ENCODE measurements at regions not wholly inside any gene's neighbourhood (a gene's known extent, or its start where the extent isn't known, plus 50 kb on each side); places are given as distances from the start of the nearest gene placed in this dataset.

GRCh38 chr3:154060238-154061000 lies 60.8 kb upstream of the ARHGEF26 start:
- Histone ChIP-seq H3K4me1 (ENCODE audit: control insufficient read depth, low read length) (no peaks in the 10 kb centered on the region), H3F3A (ENCODE audit: control insufficient read depth, insufficient read depth) (no peaks in the 10 kb centered on the region), H3K4me2 (ENCODE audit: low read length) (no peak overlapping the region), H3K27me3 (ENCODE audit: control insufficient read depth, low read length) (no peaks in the 10 kb centered on the region), H3K9me2 (replicated peaks; ENCODE audit: control insufficient read depth, low read length) (no peaks in the 10 kb centered on the region), H3K27ac (ENCODE audit: low read depth, low read length) (no peak overlapping the region), H3K4me3 (ENCODE audit: low read length) (no peak overlapping the region), H4K20me1 (ENCODE audit: control insufficient read depth, insufficient read depth, low read depth, low read length) (no peaks in the 10 kb centered on the region), H3K79me2 (ENCODE audit: control insufficient read depth, low read length) (no peaks in the 10 kb centered on the region), H3K9me3 (ENCODE audit: control insufficient read depth, insufficient read depth, low read length) (no peaks in the 10 kb centered on the region), H3K36me3 (ENCODE audit: control insufficient read depth, low read length) (no peaks in the 10 kb centered on the region)
- TF ChIP-seq EZH2phosphoT487 (IDR thresholded peaks at IDR 0.05; ENCODE audit: borderline replicate concordance, low read length) (no peak), CTCF (IDR thresholded peaks at IDR 0.05; ENCODE audit: low read depth, low read length, poor library complexity, severe bottlenecking) (no peak)

DNA sequence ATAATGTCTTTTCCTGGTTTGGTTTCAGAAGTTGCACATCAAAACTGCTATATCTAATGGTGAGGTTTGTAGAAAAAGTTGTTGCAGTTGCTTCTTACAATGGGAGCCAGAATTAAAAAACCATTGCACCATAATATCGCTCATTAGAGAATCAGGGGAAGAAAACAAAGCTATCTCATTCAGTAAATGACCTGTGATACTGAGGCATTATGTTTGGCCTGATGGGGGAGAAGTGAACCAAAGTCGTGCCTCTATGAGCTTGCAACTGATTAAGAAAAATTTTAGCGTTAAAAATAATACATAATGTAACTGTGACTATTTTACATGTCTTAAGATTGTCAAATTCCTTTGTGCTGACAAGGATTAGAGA lies 60.2 kb upstream of the ARHGEF26 start:
- Histone ChIP-seq H3K4me3 (ENCODE audit: low read length) (no peak overlapping the region), H3K36me3 (ENCODE audit: control insufficient read depth, low read length) (no peaks in the 10 kb centered on the region), H3K9me3 (ENCODE audit: control insufficient read depth, insufficient read depth, low read length) (no peaks in the 10 kb centered on the region), H3F3A (ENCODE audit: control insufficient read depth, insufficient read depth) (no peaks in the 10 kb centered on the region), H4K20me1 (ENCODE audit: control insufficient read depth, insufficient read depth, low read depth, low read length) (no peaks in the 10 kb centered on the region), H3K27ac (ENCODE audit: low read depth, low read length) (no peak overlapping the region), H3K27me3 (ENCODE audit: control insufficient read depth, low read length) (no peaks in the 10 kb centered on the region), H3K4me2 (ENCODE audit: low read length) (no peak overlapping the region), H3K9me2 (replicated peaks; ENCODE audit: control insufficient read depth, low read length) (no peaks in the 10 kb centered on the region), H3K4me1 (ENCODE audit: control insufficient read depth, low read length) (no peaks in the 10 kb centered on the region), H3K79me2 (ENCODE audit: control insufficient read depth, low read length) (no peaks in the 10 kb centered on the region)
- no peak for TF ChIP-seq CTCF (IDR thresholded peaks at IDR 0.05; ENCODE audit: low read depth, low read length, poor library complexity, severe bottlenecking)
- TF ChIP-seq EZH2phosphoT487 (IDR thresholded peaks at IDR 0.05; ENCODE audit: borderline replicate concordance, low read length) = no peak

GRCh38 chr3:154062513-154062912 lies 58.7 kb upstream of the ARHGEF26 start:
- Histone ChIP-seq H3K27ac (ENCODE audit: low read depth, low read length) (no peak overlapping the region), H3K36me3 (ENCODE audit: control insufficient read depth, low read length) (no peaks in the 10 kb centered on the region), H3K27me3 (ENCODE audit: control insufficient read depth, low read length) (no peaks in the 10 kb centered on the region), H3K9me2 (replicated peaks; ENCODE audit: control insufficient read depth, low read length) (no peaks in the 10 kb centered on the region), H3K9me3 (ENCODE audit: control insufficient read depth, insufficient read depth, low read length) (no peaks in the 10 kb centered on the region), H4K20me1 (ENCODE audit: control insufficient read depth, insufficient read depth, low read depth, low read length) (no peaks in the 10 kb centered on the region), H3K79me2 (ENCODE audit: control insufficient read depth, low read length) (no peaks in the 10 kb centered on the region), H3F3A (ENCODE audit: control insufficient read depth, insufficient read depth) (no peaks in the 10 kb centered on the region), H3K4me1 (ENCODE audit: control insufficient read depth, low read length) (no peaks in the 10 kb centered on the region), H3K4me3 (ENCODE audit: low read length) (no peak overlapping the region), H3K4me2 (ENCODE audit: low read length) (no peak overlapping the region)
- TF ChIP-seq EZH2phosphoT487 (IDR thresholded peaks at IDR 0.05; ENCODE audit: borderline replicate concordance, low read length) (no peak), CTCF (IDR thresholded peaks at IDR 0.05; ENCODE audit: low read depth, low read length, poor library complexity, severe bottlenecking) (no peak)
